ENCODE measurements at regions not wholly inside any gene's neighbourhood (a gene's known extent, or its start where the extent isn't known, plus 50 kb on each side); places are given as distances from the start of the nearest gene placed in this dataset.

DNA sequence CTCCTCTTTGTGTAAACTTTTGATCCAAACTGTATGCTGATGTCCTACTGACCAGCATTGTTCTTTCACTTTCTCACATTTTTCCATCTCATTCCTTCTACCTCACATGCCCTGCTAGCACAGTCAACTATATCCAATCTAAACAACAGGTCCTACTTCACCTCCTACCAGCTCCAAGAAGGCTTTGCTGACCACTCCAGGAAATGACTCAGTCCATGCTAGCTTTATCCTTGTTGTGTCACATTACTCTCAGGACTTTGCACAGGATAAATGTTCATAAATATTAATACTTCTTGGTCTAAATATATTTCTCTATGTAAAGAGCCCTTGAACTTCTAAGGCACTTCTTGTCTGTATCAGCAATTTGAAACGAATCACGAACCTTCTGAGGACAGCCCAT is 64.9 kb upstream of the PCED1B start:
- Histone ChIP-seq H3K4me1 (no peaks in the 10 kb centered on the region), H3K27me3 (peaks cover 4% of the 10 kb centered on the region), H3K9me3 (no peaks in the 10 kb centered on the region), H3K36me3 (no peaks in the 10 kb centered on the region), H3K27ac (no peak overlapping the region), H3K4me3 (replicated peaks in 1 of 3) (no peak overlapping the region)
- WGBS, 2 donors = 85 to 87% methylated on average over 2 of the region's 2 CpGs
- intact Hi-C loops (cut with DNase I) = no loop called here
- no peak for DNase-seq
- TF ChIP-seq POLR2A (IDR thresholded peaks at IDR 0.05) (no peak), CTCF (IDR thresholded peaks at IDR 0.05) (no peak)

DNA sequence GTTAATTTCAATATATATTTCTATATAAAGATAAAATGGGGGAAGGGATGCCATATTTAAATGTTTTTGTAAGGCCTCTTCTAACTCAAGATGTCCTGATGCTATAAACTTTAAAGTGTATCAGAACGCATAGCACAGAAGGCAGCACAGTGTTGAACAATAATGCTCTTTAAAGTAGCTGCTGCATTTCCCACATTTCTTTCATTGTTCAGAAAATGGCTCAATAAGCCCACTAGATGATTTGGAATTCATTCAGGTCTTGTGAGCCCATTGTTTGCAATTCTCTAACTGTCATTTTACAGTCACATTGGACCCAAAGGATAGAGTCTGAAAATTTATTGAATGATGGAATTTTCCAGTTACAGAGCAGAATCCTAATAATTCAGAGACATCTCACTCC is 64.0 kb upstream of the PCED1B start:
- TF ChIP-seq POLR2A (IDR thresholded peaks at IDR 0.05) (no peak), CTCF (IDR thresholded peaks at IDR 0.05) (no peak)
- intact Hi-C loops (cut with DNase I) = no loop called here
- no peak overlapping the region for H3K27ac ChIP-seq

DNA sequence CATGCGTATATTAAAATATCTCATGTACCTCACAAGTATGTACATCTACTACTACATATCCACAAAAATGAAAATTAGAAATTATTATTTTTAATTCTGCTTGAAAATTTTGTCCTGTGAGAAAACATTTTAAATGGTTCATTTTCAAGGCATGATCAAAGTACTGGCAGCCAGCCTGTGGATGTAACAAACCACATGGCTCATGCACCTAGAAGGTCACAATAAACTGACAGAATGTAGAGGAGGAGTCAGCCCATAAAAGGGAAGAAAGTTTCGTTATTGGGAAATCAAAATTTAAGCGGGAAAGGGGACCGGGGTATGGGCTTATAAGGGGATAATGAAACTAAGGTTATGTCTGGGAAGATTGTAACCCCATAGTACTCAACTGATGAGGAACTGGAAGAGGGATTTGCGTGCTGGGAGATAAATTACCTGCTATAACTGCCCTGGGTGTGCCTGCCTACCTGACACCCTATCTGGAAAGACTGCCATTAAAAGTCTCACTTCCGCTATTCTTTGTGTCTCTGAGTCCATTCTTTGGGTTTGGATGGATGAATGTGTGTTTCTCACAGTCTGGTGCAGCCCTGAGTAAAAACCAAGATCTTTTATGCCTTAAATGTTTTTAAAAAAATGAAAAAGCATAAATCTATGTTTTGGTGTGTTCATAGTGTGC is 62.2 kb upstream of the PCED1B start:
- intact Hi-C loops (cut with DNase I) = no loop called here
- H3K4me3 ChIP-seq (replicated peaks in 1 of 3) = no peak overlapping the region
- 89 to 92% methylated on average over 6 of the region's 6 CpGs for WGBS, 2 donors
- no peaks in the 10 kb centered on the region for H3K4me1 ChIP-seq
- no peak for DNase-seq
- TF ChIP-seq POLR2A (IDR thresholded peaks at IDR 0.05) = no peak
- no peak for TF ChIP-seq CTCF (IDR thresholded peaks at IDR 0.05)
- H3K27me3 ChIP-seq = peaks cover 4% of the 10 kb centered on the region
- H3K9me3 ChIP-seq = no peaks in the 10 kb centered on the region
- H3K27ac ChIP-seq = no peak overlapping the region
- no peaks in the 10 kb centered on the region for H3K36me3 ChIP-seq

More for the DNA sequence above, 64.0 kb upstream of the PCED1B start:
- no peak for DNase-seq
- H3K27me3 ChIP-seq = peaks cover 4% of the 10 kb centered on the region
- H3K9me3 ChIP-seq = no peaks in the 10 kb centered on the region
- H3K4me3 ChIP-seq (replicated peaks in 1 of 3) = no peak overlapping the region
- no peaks in the 10 kb centered on the region for H3K36me3 ChIP-seq
- 84 to 87% methylated on average over 1 of the region's 1 CpG for WGBS, 2 donors
- no peaks in the 10 kb centered on the region for H3K4me1 ChIP-seq

GRCh38 chr12:47017901-47018475 is 61.4 kb upstream of the PCED1B start:
- TF ChIP-seq CTCF (IDR thresholded peaks at IDR 0.05) (no peak), POLR2A (IDR thresholded peaks at IDR 0.05) (no peak)
- Histone ChIP-seq H3K9me3 (no peaks in the 10 kb centered on the region), H3K27me3 (peaks cover 4% of the 10 kb centered on the region), H3K36me3 (no peaks in the 10 kb centered on the region), H3K4me3 (replicated peaks in 1 of 3) (no peak overlapping the region), H3K27ac (no peak overlapping the region), H3K4me1 (no peaks in the 10 kb centered on the region)
- intact Hi-C loops (cut with DNase I) = no loop called here
- no peak for DNase-seq
- 87 to 92% methylated on average over 2 of the region's 2 CpGs for WGBS, 2 donors

GRCh38 chr12:47020211-47020821 is 59.1 kb upstream of the PCED1B start:
- no peaks in the 10 kb centered on the region for H3K4me1 ChIP-seq
- H3K9me3 ChIP-seq = no peaks in the 10 kb centered on the region
- intact Hi-C loops (cut with DNase I) = no loop called here
- H3K36me3 ChIP-seq = no peaks in the 10 kb centered on the region
- DNase-seq = no peak
- no peak overlapping the region for H3K4me3 ChIP-seq (replicated peaks in 1 of 3)
- WGBS, 2 donors = 74 to 75% methylated on average over 7 of the region's 7 CpGs
- TF ChIP-seq POLR2A (IDR thresholded peaks at IDR 0.05) (no peak), CTCF (IDR thresholded peaks at IDR 0.05) (no peak)
- no peak overlapping the region for H3K27ac ChIP-seq
- H3K27me3 ChIP-seq = peaks cover under 1% of the 10 kb centered on the region

Data from thyroid gland (tissue), 4 donors.